ENCODE measurements at regions not wholly inside any gene's neighbourhood (a gene's known extent, or its start where the extent isn't known, plus 50 kb on each side); places are given as distances from the start of the nearest gene placed in this dataset.

DNA sequence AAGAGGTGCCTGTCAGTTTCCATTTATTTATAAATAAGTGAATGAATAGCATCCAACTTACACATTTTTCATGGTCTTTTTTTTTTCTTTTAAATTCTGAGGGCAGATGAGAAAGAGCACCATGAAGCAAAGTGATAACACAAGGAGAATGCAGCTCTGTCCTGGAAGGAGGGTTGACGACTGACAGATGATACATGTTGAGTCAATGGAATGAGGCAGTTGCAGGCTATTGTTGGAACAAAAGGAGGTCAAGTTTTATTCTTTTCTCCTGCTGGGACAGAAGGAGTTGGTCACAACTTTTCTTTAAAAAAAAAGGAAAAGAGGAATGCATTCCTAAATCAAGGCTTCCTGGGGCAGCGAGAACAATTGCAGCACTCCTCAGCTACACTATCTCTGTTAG is 119.9 kb upstream of the PLEKHG7 start:
- TF ChIP-seq, protein P1, sequence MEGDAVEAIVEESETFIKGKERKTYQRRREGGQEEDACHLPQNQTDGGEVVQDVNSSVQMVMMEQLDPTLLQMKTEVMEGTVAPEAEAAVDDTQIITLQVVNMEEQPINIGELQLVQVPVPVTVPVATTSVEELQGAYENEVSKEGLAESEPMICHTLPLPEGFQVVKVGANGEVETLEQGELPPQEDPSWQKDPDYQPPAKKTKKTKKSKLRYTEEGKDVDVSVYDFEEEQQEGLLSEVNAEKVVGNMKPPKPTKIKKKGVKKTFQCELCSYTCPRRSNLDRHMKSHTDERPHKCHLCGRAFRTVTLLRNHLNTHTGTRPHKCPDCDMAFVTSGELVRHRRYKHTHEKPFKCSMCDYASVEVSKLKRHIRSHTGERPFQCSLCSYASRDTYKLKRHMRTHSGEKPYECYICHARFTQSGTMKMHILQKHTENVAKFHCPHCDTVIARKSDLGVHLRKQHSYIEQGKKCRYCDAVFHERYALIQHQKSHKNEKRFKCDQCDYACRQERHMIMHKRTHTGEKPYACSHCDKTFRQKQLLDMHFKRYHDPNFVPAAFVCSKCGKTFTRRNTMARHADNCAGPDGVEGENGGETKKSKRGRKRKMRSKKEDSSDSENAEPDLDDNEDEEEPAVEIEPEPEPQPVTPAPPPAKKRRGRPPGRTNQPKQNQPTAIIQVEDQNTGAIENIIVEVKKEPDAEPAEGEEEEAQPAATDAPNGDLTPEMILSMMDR (IDR thresholded peaks at IDR 0.05): no peak
- no peak for TF ChIP-seq POLR2A (IDR thresholded peaks at IDR 0.05)
- peaks cover 0 to 9% (median 0%) of the 10 kb centered on the region in 12 donors for H3K9me3 ChIP-seq
- DNase-seq (no peak), ATAC-seq (no peak)
- WGBS, 4 donors: 75 to 85% (median 78%) methylated on average over 2 of the region's 2 CpGs
- H3K4me1 ChIP-seq: no peaks in the 10 kb centered on the region
- H3K36me3 ChIP-seq: no peaks in the 10 kb centered on the region
- no peaks in the 10 kb centered on the region for H3K27me3 ChIP-seq
- no peak overlapping the region for H3K27ac ChIP-seq
- H3K4me3 ChIP-seq: no peak overlapping the region
- intact Hi-C loops (cut with DNase I): no loop called here

DNA sequence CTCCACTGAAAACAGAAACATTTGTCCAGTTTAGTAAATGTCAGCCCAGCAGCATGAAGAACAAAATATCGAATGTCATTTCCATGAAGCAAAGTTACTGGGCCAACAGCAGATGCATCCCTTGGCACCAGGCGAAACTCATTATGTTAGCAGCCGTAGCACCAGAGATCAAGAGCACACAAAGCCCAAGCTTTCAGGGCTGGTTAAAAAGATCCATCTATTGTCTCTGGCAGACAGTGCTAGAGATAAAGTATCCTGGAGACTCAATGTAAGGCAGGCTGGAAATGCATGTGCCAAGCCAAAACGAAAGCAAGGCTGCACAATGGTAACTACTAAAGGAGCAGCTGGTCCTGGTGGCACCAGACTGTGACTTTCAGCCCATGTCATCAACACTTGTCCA is 120.3 kb upstream of the PLEKHG7 start:
- H3K36me3 ChIP-seq: no peaks in the 10 kb centered on the region
- ATAC-seq (no peak), DNase-seq (no peak)
- TF ChIP-seq, protein P1 (IDR thresholded peaks at IDR 0.05): no peak
- TF ChIP-seq POLR2A (IDR thresholded peaks at IDR 0.05): no peak
- H3K27me3 ChIP-seq: no peaks in the 10 kb centered on the region
- no peak overlapping the region for H3K27ac ChIP-seq
- intact Hi-C loops (cut with DNase I): no loop called here
- peaks cover 0 to 9% (median 0%) of the 10 kb centered on the region in 12 donors for H3K9me3 ChIP-seq
- no peak overlapping the region for H3K4me3 ChIP-seq
- WGBS, 4 donors: 64 to 89% (median 76%) methylated on average over 4 of the region's 4 CpGs
- H3K4me1 ChIP-seq: no peaks in the 10 kb centered on the region

DNA sequence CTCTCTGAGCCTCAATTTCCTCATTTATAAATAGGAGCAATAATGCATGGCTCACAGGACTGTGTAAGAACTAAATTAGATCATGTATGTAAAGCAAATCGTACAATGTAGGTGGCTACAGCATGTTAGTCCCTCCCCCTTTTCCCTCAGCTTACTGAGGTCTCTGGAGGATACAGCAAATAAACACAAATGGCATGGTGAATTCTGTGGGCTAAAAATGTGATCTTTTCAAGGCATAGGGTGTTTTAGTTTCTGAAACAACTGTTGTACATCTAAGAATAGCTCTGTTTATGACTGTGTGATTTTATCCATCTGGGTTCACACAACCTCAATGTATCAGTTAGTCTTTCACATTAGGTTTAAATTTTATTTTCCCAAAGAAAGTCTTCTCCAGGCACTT is 121.2 kb upstream of the PLEKHG7 start:
- no peak for ATAC-seq
- intact Hi-C loops (cut with DNase I): no loop called here

DNA sequence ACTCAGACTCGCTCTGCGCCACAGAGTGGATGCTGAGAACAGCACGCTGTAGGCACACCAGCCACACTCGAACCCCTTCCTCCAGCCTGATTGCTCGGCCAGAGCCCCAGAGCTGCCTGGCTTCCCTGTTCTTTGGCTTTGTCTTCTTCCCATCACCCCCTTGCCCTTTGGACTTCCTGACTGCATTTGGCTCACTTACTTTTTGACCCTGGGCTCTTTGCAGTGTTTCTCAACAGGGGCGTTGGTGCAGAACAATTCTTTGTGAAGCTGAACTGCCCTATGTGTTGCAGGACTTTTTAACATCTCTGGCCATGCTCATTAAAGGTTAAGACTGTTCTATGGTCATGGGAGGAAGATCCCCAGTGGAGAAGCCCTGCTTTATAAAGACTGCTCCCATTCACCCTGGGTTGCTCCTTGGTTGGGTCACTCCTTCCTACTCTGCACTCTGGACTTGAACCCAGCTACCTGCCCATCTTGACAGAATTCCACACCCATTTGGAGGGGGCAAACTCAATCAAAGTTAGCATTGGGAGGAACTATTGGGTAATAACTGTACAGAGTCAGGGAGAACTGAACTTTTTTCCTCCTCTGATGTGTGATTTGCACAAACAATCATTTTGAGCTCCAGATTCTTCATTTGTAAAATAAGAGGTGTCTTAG is 127.7 kb upstream of the PLEKHG7 start:
- Histone ChIP-seq H3K27me3 (no peaks in the 10 kb centered on the region), H3K4me3 (no peak overlapping the region), H3K4me1 (peaks cover 0 to 32% (median 2%) of the 10 kb centered on the region in 12 donors), H3K27ac (no peak overlapping the region), H3K9me3 (peaks cover 0 to 5% (median 0%) of the 10 kb centered on the region in 12 donors), H3K36me3 (no peaks in the 10 kb centered on the region)
- DNase-seq (no peak), ATAC-seq (no peak)
- WGBS, 4 donors: 82 to 88% (median 85%) methylated on average over 6 of the region's 6 CpGs
- no peak for TF ChIP-seq POLR2A (IDR thresholded peaks at IDR 0.05)
- TF ChIP-seq, protein P1 (IDR thresholded peaks at IDR 0.05): no peak
- intact Hi-C loops (cut with DNase I): loop anchor here in 8 of 10 donors (5.0 to 10.0 kb wide), 12 partner anchors 200 to 1200 kb away; partner anchors contain the start of gene BTG1 (in 1 of the 8)

More for the DNA sequence above, 121.2 kb upstream of the PLEKHG7 start:
- no peak overlapping the region for H3K4me3 ChIP-seq
- H3K36me3 ChIP-seq: no peaks in the 10 kb centered on the region
- DNase-seq: no peak
- no peaks in the 10 kb centered on the region for H3K27me3 ChIP-seq
- no peak overlapping the region for H3K27ac ChIP-seq
- peaks cover 0 to 9% (median 0%) of the 10 kb centered on the region in 12 donors for H3K9me3 ChIP-seq
- WGBS, 4 donors: 63 to 76% (median 66%) methylated on average over 1 of the region's 1 CpG
- no peaks in the 10 kb centered on the region for H3K4me1 ChIP-seq
- TF ChIP-seq POLR2A (IDR thresholded peaks at IDR 0.05): no peak
- TF ChIP-seq, protein P1 (IDR thresholded peaks at IDR 0.05): no peak

Measured in heart left ventricle (tissue), 16 donors.